GM12892 (cell line): ENCODE measurements at regions not wholly inside any gene's neighbourhood (a gene's known extent, or its start where the extent isn't known, plus 50 kb on each side); places are given as distances from the start of the nearest gene placed in this dataset.

ENCODE experiments used
- POLR2AphosphoS5 ChIP-seq: IDR thresholded peaks from 2 replicates; pipeline ENCODE4 v1.6.1; 2011; ENCODE audit warnings: low read depth, low read length, control low read depth
- TAF1 ChIP-seq: IDR thresholded peaks from 2 replicates; pipeline ENCODE4 v1.6.1; 2011; ENCODE audit warnings: low read depth, mild to moderate bottlenecking, control low read depth, low read length, borderline replicate concordance

DNA sequence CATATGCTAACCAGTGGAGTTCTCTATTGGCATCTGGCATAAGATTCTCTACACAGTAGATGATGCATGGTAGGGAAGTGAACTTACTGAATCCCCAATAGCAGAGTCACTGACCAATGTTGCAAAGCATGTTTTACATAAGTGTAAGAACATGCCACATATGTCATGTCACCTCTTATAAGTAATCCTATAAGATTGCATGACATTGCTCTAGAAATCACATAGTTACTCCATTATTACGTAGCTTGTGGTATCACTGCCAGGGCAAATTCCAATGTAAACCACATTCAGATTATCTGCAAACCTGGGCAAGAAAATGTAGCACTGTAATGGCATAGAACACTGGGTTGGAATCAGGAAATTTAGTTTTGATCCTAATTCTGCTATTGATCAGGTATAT lies 198.2 kb upstream of the UMPS start:
- no peak for TF ChIP-seq POLR2AphosphoS5
- TF ChIP-seq TAF1: no peak
